ENCODE measurements at regions not wholly inside any gene's neighbourhood (a gene's known extent, or its start where the extent isn't known, plus 50 kb on each side); places are given as distances from the start of the nearest gene placed in this dataset.

GRCh38 chr1:172895050-172895460 is 155.7 kb downstream of the TNFSF18 start:
- DNase-seq, result no peak

GRCh38 chr1:172895761-172896160 is 155.0 kb downstream of the TNFSF18 start:
- DNase-seq, result no peak

GRCh38 chr1:172897738-172898137 is 153.0 kb downstream of the TNFSF18 start:
- DNase-seq, result no peak

- no peak for DNase-seq
These were observed 151.9 kb downstream of the TNFSF18 start for GRCh38 chr1:172898866-172899265.

- no peak for DNase-seq
These were observed 150.3 kb downstream of the TNFSF18 start for GRCh38 chr1:172900376-172900997.

- no peak for DNase-seq
These were observed 148.5 kb downstream of the TNFSF18 start for GRCh38 chr1:172902200-172902599.

GRCh38 chr1:172902861-172903381 is 147.8 kb downstream of the TNFSF18 start:
- DNase-seq, result no peak

GRCh38 chr1:172903581-172904220 is 147.0 kb downstream of the TNFSF18 start:
- DNase-seq, result no peak

- DNase-seq, result no peak
These were observed 145.3 kb downstream of the TNFSF18 start for GRCh38 chr1:172905452-172905851.

- no peak for DNase-seq
These were observed 143.8 kb downstream of the TNFSF18 start for GRCh38 chr1:172906778-172907592.

- no peak for DNase-seq
These were observed 142.9 kb downstream of the TNFSF18 start for GRCh38 chr1:172907834-172908326.

GRCh38 chr1:172909606-172910326 is 141.0 kb downstream of the TNFSF18 start:
- no peak for DNase-seq

- no peak for DNase-seq
These were observed 137.9 kb downstream of the TNFSF18 start for GRCh38 chr1:172912765-172913260.

GRCh38 chr1:172914501-172915144 is 136.1 kb downstream of the TNFSF18 start:
- DNase-seq, result no peak

- DNase-seq, result no peak
These were observed 135.5 kb downstream of the TNFSF18 start for GRCh38 chr1:172915271-172915670.

GRCh38 chr1:172916116-172916515 is 134.6 kb downstream of the TNFSF18 start:
- DNase-seq, result no peak

GRCh38 chr1:172917972-172918371 is 132.8 kb downstream of the TNFSF18 start:
- DNase-seq, result no peak

- no peak for DNase-seq
These were observed 132.3 kb downstream of the TNFSF18 start for GRCh38 chr1:172918478-172918877.

GRCh38 chr1:172926070-172926469 is 124.7 kb downstream of the TNFSF18 start:
- DNase-seq, result no peak

GRCh38 chr1:172928412-172928811 is 122.3 kb downstream of the TNFSF18 start:
- no peak for DNase-seq

- DNase-seq, result no peak
These were observed 121.7 kb downstream of the TNFSF18 start for GRCh38 chr1:172929006-172929405.

GRCh38 chr1:172930142-172930541 is 120.6 kb downstream of the TNFSF18 start:
- no peak for DNase-seq
